PC-3 (cell line): ENCODE measurements at regions not wholly inside any gene's neighbourhood (a gene's known extent, or its start where the extent isn't known, plus 50 kb on each side); places are given as distances from the start of the nearest gene placed in this dataset.

Experiments
- CTCF ChIP-seq: fragments of 300-600 bp; sonication (generic); conservative IDR thresholded peaks from 2 replicates; pipeline ENCODE4 v1.5.1; 2017; ENCODE audit warnings: antibody characterized with exemption, low read depth, mild to moderate bottlenecking, low read length
- EZH2phosphoT487 ChIP-seq: fragments of 300-600 bp; sonication (generic); IDR thresholded peaks from 2 replicates; pipeline ENCODE4 v1.6.1; 2018; ENCODE audit warnings: mild to moderate bottlenecking, antibody characterized with exemption, low read length, borderline replicate concordance

DNA sequence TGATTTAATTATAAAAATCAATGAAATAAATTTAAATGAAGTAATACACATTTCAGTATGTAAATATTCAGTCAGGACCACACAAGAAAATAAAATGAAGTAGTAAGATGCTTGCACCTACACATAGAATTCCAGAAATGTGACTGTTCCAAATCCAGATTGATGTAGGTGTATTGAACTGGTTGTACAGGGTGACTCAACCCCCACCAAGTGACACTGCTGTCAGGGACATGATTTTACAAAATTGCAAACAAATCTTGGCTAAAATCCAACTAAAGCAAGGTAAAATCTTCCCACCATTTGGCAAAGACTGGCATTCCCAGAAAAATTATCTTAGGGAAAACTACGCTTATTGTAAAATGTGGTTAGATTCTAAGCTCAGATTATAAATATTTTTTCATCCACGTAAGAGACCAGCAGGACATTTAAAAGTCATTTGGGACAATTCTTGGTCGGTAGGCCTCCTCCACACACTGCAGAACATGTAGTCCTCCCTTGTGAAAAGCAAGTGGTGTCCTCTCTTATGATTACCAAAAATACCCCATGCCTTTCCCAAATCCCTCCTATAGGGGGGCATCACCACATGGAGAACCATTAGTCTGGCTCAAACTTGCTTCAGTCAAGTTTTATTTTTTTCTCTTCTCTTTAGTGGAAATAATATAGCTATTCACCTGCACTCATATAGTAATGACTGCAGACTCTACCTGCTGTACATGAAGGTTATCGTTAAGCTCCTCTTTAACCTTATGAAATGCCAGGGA is 287.1 kb upstream of the SMIM30 start:
- TF ChIP-seq CTCF (no peak), EZH2phosphoT487 (no peak)
